ENCODE measurements at regions not wholly inside any gene's neighbourhood (a gene's known extent, or its start where the extent isn't known, plus 50 kb on each side); places are given as distances from the start of the nearest gene placed in this dataset.

DNA sequence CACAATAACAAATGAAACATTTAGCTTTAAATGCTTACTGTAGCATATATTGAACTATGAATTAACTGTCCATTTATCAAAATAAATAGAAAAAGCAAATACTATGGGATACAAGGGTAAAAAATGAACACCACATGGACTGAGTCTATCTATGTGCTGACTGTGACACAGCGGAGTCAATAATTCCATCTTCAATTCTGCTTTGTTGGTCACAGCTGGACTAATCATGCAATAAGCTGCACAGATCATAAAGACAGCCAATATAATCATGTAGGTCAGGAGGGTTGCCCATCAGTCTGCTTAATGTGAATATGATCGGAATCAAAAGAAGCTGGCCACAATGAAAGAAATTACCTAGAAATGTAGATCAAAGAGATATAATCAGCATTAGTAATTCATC, 95.7 kb upstream of the FAM47A start:
- TF ChIP-seq, protein P1, sequence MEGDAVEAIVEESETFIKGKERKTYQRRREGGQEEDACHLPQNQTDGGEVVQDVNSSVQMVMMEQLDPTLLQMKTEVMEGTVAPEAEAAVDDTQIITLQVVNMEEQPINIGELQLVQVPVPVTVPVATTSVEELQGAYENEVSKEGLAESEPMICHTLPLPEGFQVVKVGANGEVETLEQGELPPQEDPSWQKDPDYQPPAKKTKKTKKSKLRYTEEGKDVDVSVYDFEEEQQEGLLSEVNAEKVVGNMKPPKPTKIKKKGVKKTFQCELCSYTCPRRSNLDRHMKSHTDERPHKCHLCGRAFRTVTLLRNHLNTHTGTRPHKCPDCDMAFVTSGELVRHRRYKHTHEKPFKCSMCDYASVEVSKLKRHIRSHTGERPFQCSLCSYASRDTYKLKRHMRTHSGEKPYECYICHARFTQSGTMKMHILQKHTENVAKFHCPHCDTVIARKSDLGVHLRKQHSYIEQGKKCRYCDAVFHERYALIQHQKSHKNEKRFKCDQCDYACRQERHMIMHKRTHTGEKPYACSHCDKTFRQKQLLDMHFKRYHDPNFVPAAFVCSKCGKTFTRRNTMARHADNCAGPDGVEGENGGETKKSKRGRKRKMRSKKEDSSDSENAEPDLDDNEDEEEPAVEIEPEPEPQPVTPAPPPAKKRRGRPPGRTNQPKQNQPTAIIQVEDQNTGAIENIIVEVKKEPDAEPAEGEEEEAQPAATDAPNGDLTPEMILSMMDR (IDR thresholded peaks at IDR 0.05; ENCODE audit: low read depth, low read length): no peak
- no peak overlapping the region for H3K4me3 ChIP-seq (replicated peaks in 1 of 2; ENCODE audit: low read depth in 2 of 2, low read length in 2 of 2)
- no peak for DNase-seq (ENCODE audit: low read depth in 2 of 2)

DNA sequence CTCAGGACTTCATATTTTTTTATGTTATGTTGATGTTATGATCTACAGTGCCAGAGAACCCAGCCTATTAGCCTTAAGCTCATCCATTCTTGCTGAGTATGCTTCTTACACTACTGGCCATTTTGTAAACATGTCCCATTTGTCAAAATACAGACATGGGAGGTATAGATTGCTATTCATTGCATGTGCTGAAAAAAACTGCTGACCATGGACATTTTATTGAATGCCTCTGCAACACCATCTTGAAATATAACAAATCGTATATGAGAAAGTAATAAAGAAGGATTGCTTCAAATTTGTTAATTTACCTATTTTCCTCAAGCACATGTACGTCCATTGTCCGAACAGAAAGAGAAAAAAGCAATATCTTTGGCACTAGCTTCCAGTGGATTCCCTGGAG, 91.5 kb upstream of the FAM47A start:
- TF ChIP-seq, protein P1 (IDR thresholded peaks at IDR 0.05; ENCODE audit: low read depth, low read length): no peak
- DNase-seq (ENCODE audit: low read depth in 2 of 2): no peak
- no peak overlapping the region for H3K4me3 ChIP-seq (replicated peaks in 1 of 2; ENCODE audit: low read depth in 2 of 2, low read length in 2 of 2)

DNA sequence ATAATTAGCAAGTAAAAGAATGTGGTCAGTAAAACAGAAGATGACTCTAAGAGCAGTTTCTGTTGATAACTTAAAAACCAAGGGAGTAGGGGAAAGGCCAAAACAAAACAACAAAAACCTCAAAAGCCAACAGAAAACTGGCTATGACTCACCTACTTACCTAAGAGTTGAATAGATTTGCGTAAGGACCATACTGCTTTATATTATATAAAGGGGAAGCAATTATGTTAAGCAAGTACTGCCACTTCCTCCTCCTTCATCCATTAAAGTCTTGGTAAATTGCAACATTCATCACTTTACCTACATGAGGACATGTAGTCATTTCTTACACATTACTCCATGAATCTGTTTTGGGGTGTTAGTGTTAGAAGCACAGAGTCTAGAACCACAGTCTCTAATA, 85.9 kb upstream of the FAM47A start:
- H3K4me3 ChIP-seq (replicated peaks in 1 of 2; ENCODE audit: low read depth in 2 of 2, low read length in 2 of 2): no peak overlapping the region
- peak in 1 of 2 donors; percentile 0 for DNase-seq (ENCODE audit: low read depth in 2 of 2)
- TF ChIP-seq, protein P1 (IDR thresholded peaks at IDR 0.05; ENCODE audit: low read depth, low read length): no peak

DNA sequence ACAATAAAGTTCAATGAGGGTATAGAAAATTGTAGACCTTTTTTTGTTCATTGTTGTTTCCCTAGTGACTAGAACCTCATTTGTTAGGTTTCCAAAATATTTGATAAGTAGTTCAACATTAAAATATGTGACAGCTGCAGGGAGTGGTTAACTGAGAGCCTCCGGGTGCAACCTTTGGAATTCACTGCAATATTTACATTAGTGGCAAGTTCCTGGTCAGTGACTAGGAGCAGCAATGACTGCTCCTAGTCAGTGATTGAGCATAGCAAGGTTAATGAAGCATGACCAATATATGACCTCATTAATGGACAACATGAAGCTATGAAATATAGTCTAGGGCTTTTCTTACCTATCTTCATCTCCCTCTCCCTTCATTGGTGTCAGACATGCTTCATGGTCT, 65.8 kb upstream of the FAM47A start:
- DNase-seq (ENCODE audit: low read depth in 2 of 2): no peak
- no peak overlapping the region for H3K4me3 ChIP-seq (replicated peaks in 1 of 2; ENCODE audit: low read depth in 2 of 2, low read length in 2 of 2)
- TF ChIP-seq, protein P1 (IDR thresholded peaks at IDR 0.05; ENCODE audit: low read depth, low read length): no peak
